ENCODE measurements at regions not wholly inside any gene's neighbourhood (a gene's known extent, or its start where the extent isn't known, plus 50 kb on each side); places are given as distances from the start of the nearest gene placed in this dataset.

DNA sequence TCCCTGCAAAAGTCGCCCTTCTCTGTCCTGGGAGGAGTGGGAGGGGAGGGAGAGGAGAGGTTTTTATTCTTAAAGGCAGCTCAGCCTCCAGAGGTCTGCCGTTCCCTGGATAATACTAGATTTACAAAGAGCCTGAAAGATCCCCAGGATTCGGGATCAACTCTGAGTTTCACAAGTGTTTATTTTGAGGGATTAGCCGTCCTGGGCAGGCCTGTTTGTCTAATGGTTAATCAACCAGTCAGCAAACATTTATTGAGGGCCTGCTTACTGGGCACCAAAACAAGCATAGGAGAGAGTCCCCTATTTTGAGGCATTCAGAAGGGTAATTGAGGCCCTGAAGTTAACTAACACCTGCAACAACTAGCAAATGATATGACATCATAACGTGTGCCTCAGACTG lies 152.6 kb upstream of the SLC1A4 start (continued):
- TF ChIP-seq, protein P1, sequence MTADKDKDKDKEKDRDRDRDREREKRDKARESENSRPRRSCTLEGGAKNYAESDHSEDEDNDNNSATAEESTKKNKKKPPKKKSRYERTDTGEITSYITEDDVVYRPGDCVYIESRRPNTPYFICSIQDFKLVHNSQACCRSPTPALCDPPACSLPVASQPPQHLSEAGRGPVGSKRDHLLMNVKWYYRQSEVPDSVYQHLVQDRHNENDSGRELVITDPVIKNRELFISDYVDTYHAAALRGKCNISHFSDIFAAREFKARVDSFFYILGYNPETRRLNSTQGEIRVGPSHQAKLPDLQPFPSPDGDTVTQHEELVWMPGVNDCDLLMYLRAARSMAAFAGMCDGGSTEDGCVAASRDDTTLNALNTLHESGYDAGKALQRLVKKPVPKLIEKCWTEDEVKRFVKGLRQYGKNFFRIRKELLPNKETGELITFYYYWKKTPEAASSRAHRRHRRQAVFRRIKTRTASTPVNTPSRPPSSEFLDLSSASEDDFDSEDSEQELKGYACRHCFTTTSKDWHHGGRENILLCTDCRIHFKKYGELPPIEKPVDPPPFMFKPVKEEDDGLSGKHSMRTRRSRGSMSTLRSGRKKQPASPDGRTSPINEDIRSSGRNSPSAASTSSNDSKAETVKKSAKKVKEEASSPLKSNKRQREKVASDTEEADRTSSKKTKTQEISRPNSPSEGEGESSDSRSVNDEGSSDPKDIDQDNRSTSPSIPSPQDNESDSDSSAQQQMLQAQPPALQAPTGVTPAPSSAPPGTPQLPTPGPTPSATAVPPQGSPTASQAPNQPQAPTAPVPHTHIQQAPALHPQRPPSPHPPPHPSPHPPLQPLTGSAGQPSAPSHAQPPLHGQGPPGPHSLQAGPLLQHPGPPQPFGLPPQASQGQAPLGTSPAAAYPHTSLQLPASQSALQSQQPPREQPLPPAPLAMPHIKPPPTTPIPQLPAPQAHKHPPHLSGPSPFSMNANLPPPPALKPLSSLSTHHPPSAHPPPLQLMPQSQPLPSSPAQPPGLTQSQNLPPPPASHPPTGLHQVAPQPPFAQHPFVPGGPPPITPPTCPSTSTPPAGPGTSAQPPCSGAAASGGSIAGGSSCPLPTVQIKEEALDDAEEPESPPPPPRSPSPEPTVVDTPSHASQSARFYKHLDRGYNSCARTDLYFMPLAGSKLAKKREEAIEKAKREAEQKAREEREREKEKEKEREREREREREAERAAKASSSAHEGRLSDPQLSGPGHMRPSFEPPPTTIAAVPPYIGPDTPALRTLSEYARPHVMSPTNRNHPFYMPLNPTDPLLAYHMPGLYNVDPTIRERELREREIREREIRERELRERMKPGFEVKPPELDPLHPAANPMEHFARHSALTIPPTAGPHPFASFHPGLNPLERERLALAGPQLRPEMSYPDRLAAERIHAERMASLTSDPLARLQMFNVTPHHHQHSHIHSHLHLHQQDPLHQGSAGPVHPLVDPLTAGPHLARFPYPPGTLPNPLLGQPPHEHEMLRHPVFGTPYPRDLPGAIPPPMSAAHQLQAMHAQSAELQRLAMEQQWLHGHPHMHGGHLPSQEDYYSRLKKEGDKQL (CRISPR knock-in tag; IDR thresholded peaks at IDR 0.05; ENCODE audit: low read depth), result 0 out of 2 replicates have a peak, but pooled peaks have one; percentile 47
- TF ChIP-seq, protein P2, sequence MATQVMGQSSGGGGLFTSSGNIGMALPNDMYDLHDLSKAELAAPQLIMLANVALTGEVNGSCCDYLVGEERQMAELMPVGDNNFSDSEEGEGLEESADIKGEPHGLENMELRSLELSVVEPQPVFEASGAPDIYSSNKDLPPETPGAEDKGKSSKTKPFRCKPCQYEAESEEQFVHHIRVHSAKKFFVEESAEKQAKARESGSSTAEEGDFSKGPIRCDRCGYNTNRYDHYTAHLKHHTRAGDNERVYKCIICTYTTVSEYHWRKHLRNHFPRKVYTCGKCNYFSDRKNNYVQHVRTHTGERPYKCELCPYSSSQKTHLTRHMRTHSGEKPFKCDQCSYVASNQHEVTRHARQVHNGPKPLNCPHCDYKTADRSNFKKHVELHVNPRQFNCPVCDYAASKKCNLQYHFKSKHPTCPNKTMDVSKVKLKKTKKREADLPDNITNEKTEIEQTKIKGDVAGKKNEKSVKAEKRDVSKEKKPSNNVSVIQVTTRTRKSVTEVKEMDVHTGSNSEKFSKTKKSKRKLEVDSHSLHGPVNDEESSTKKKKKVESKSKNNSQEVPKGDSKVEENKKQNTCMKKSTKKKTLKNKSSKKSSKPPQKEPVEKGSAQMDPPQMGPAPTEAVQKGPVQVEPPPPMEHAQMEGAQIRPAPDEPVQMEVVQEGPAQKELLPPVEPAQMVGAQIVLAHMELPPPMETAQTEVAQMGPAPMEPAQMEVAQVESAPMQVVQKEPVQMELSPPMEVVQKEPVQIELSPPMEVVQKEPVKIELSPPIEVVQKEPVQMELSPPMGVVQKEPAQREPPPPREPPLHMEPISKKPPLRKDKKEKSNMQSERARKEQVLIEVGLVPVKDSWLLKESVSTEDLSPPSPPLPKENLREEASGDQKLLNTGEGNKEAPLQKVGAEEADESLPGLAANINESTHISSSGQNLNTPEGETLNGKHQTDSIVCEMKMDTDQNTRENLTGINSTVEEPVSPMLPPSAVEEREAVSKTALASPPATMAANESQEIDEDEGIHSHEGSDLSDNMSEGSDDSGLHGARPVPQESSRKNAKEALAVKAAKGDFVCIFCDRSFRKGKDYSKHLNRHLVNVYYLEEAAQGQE (IDR thresholded peaks at IDR 0.05; ENCODE audit: borderline replicate concordance in 1 of 2, low read depth in 1 of 2, low read length in 2 of 2), result no peak
- TF ChIP-seq, protein P3, sequence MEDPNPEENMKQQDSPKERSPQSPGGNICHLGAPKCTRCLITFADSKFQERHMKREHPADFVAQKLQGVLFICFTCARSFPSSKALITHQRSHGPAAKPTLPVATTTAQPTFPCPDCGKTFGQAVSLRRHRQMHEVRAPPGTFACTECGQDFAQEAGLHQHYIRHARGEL (CRISPR knock-in tag; IDR thresholded peaks at IDR 0.05), result no peak
- TF ChIP-seq ZNF629 (CRISPR knock-in tag; conservative IDR thresholded peaks at IDR 0.05) (no peak), ATF7 (IDR thresholded peaks at IDR 0.05) (peak; percentile 55), ATF7 (CRISPR knock-in tag; IDR thresholded peaks at IDR 0.05) (no peak), ZFP41 (CRISPR knock-in tag; IDR thresholded peaks at IDR 0.05; ENCODE audit: borderline replicate concordance) (no peak), MZF1 (CRISPR knock-in tag; IDR thresholded peaks at IDR 0.05; ENCODE audit: borderline replicate concordance) (no peak), MTA3 (CRISPR knock-in tag; IDR thresholded peaks at IDR 0.05) (no peak), KLF16 (CRISPR knock-in tag; IDR thresholded peaks at IDR 0.05) (0 out of 4 replicates have a peak, but pooled peaks of 1 of the 2 experiments have one; percentile 16), MIER3 (CRISPR knock-in tag; IDR thresholded peaks at IDR 0.05; ENCODE audit: borderline replicate concordance) (peak; percentile 55; the same call in 1 of the 2 replicates)
- TF ChIP-seq, protein P4, sequence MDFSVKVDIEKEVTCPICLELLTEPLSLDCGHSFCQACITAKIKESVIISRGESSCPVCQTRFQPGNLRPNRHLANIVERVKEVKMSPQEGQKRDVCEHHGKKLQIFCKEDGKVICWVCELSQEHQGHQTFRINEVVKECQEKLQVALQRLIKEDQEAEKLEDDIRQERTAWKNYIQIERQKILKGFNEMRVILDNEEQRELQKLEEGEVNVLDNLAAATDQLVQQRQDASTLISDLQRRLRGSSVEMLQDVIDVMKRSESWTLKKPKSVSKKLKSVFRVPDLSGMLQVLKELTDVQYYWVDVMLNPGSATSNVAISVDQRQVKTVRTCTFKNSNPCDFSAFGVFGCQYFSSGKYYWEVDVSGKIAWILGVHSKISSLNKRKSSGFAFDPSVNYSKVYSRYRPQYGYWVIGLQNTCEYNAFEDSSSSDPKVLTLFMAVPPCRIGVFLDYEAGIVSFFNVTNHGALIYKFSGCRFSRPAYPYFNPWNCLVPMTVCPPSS (IDR thresholded peaks at IDR 0.05), result no peak
- TF ChIP-seq, protein P5, sequence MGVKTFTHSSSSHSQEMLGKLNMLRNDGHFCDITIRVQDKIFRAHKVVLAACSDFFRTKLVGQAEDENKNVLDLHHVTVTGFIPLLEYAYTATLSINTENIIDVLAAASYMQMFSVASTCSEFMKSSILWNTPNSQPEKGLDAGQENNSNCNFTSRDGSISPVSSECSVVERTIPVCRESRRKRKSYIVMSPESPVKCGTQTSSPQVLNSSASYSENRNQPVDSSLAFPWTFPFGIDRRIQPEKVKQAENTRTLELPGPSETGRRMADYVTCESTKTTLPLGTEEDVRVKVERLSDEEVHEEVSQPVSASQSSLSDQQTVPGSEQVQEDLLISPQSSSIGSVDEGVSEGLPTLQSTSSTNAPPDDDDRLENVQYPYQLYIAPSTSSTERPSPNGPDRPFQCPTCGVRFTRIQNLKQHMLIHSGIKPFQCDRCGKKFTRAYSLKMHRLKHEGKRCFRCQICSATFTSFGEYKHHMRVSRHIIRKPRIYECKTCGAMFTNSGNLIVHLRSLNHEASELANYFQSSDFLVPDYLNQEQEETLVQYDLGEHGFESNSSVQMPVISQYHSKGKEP (CRISPR knock-in tag; IDR thresholded peaks at IDR 0.05), result no peak

All from HepG2 (cell line).